ENCODE measurements at regions not wholly inside any gene's neighbourhood (a gene's known extent, or its start where the extent isn't known, plus 50 kb on each side); places are given as distances from the start of the nearest gene placed in this dataset.

DNA sequence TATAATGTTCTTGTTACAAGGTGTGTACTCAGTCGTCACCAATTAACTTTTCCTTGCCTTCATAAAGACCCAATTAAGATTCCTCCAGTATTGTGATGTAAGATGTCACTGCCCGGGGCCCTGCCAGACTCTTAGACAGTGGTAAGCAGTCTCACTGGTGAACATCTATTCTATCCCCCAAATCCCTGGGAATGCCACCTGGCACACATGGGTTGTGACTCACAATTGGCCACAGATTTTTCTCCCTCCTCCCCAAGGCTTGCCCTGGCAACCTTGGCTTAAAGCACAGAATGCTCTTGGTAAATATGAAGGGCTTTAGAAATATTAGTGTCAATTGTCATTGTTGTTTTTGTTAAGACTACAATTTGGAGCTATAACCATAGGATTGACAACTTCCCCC is 287.9 kb downstream of the ETAA1 start:
- ATAC-seq, result no peak

DNA sequence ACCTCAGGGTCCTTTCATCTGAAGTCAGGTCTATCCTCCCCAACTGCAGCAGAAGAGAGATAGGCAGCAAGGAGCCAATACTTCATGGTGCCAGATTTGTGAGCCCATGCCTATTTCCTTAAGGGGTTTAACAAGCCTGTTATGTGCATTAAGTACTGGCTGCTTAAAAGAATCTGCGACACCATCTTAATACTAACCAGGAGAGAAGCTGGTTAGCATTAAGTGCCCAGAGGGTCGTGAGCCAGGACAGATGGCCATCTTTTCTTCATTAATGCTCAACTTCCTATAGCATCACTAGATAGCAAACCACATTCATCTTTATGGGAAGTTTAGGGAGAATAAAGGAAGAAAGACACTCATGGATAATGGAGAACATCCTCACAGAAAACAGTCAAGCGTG is 289.1 kb downstream of the ETAA1 start:
- no peak overlapping the region for H3K27ac Mint-ChIP-seq
- DNase-seq (ENCODE audit: low spot score in 2 of 2) (no peak), ATAC-seq (no peak)
- H3K36me3 Mint-ChIP-seq, result no peaks in the 10 kb centered on the region
- peaks cover 0 to 6% of the 10 kb centered on the region in 2 donors for H3K9me3 Mint-ChIP-seq

More for the DNA sequence above, 287.9 kb downstream of the ETAA1 start:
- no peak for DNase-seq (ENCODE audit: low spot score in 2 of 2)
- Mint-ChIP-seq H3K9me3 (peaks cover 0 to 6% of the 10 kb centered on the region in 2 donors), H3K27ac (no peak overlapping the region), H3K36me3 (no peaks in the 10 kb centered on the region)

DNA sequence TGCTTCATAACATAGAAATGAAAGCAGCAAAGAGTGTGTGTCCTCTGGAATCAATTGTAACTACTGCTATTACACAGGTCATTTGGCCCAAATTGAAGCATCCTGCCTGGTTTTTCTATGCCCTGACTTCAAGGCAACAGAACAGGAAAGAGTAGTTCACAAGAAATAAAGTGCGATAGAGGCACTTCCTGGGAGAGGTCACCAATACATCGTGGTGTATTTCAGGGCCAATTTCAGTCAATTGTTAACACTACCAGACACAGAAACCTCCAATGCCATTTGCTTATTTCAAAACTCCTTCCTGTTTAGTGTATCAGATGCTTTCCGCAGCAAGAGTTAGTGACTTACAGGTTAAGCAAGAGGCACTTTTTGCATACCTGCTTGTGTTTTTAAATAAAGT is 292.1 kb downstream of the ETAA1 start:
- ATAC-seq (no peak), DNase-seq (ENCODE audit: low spot score in 2 of 2) (no peak)
- no peak overlapping the region for H3K27ac Mint-ChIP-seq
- no peaks in the 10 kb centered on the region for H3K36me3 Mint-ChIP-seq
- peaks cover 0 to 6% of the 10 kb centered on the region in 2 donors for H3K9me3 Mint-ChIP-seq

DNA sequence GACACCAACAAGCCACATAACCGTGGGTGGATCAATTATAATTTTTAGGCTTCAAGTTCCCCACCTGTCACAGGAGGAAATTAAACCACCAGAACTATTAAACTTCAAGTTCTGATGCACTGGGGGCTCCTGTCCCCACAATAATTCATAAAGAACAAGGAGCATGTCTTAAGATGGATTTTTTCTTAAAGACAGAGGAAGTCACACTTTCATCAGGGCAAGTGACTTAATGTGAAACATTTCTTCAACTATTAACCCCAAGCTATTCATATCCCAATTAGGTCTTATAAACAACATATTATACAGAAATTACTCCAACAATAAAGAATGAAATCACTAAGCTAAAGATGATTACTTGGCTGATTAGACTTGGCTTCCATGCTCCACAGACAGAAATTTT is 292.5 kb downstream of the ETAA1 start:
- Mint-ChIP-seq H3K36me3 (no peaks in the 10 kb centered on the region), H3K9me3 (peaks cover 0 to 6% of the 10 kb centered on the region in 2 donors), H3K27ac (no peak overlapping the region)
- no peak for DNase-seq (ENCODE audit: low spot score in 2 of 2)
- ATAC-seq, result no peak

DNA sequence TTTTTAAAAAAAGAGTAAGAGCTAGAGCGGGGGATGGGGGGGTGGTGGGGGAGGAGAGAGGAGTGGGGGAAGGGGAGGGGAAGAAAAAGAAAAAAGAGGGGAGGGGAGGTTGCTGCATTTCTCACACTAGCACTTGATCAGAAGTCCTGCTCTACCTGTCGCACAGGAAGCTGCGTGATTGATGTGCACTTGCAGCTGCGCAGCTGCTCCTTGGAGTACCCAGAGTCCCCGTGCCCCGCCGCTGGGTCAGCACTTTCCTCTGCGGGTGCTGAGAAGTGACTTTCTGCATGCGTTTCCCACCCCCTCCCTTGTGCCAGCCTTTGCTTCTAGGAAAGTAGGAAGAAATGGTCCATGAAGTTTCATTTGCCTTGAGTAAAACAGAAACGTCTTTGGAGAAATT is 297.3 kb downstream of the ETAA1 start:
- no peak for ATAC-seq
- DNase-seq (ENCODE audit: low spot score in 2 of 2), result no peak
- Mint-ChIP-seq H3K36me3 (no peaks in the 10 kb centered on the region), H3K27ac (no peak overlapping the region), H3K9me3 (peaks cover 0 to 6% of the 10 kb centered on the region in 2 donors)

DNA sequence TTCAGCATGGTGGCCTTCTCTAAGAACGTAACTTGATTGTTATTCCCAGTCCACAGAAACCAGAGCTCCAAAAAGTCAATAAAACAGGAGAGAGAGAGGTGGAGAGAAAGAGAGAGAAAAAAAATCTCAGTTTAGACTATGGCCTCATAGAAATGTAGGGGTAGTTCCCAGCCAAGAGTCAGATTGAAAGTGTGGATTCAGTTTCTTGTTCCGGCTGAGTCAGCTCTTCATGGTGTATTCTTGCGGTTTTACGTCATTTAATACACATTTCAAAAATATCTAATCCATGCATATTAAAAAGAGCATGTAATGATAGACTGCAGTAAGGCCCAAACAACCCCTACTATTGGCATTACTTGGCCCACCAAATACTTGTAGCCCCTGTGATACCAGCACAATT is 303.9 kb downstream of the ETAA1 start:
- ATAC-seq (no peak), DNase-seq (ENCODE audit: low spot score in 2 of 2) (no peak)
- H3K36me3 Mint-ChIP-seq, result no peaks in the 10 kb centered on the region
- peaks cover 0 to 3% of the 10 kb centered on the region in 2 donors for H3K9me3 Mint-ChIP-seq
- H3K27ac Mint-ChIP-seq, result no peak overlapping the region

DNA sequence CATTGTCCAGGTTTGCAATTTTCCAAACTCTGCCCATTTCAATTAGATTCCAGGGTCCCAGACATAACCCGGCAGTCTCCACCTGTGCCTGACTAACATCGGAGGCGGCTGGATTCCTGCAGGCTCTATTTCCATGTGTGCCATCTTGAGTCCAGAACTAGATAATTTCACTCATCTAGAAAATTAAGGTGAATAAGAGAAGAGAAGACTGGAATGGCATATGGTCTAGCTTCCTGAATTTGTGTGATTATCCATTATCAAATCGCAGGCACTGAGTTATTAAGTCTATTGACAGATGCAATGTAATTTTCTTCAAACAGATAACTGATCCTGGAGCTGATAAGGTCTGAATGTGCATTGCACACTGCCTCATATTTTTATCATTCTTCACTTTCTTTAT is 305.2 kb downstream of the ETAA1 start:
- DNase-seq (ENCODE audit: low spot score in 2 of 2), result no peak
- ATAC-seq, result no peak
- no peaks in the 10 kb centered on the region for H3K36me3 Mint-ChIP-seq

DNA sequence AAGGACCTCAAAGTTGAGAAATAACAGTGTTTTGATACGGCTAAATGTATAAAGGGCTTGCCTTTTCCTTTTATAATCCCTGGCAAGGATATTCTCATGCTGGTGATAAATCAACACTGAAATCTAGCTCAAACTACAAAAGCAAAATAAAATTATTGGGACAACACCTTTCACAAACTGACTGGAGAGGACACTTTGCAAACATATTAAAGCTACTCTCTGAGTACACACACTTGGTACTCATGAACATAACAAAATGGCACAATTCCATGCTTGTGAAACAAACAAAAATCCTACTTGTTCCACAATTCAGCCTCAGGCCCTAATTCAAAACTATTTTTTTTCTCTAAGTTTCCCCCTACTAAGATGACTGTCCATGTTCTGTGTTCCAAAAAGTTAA is 305.8 kb downstream of the ETAA1 start:
- ATAC-seq (no peak), DNase-seq (ENCODE audit: low spot score in 2 of 2) (no peak)
- peaks cover 0 to 3% of the 10 kb centered on the region in 2 donors for H3K9me3 Mint-ChIP-seq
- H3K27ac Mint-ChIP-seq, result no peak overlapping the region
- no peaks in the 10 kb centered on the region for H3K36me3 Mint-ChIP-seq

More for the DNA sequence above, 305.2 kb downstream of the ETAA1 start:
- Mint-ChIP-seq H3K9me3 (peaks cover 0 to 3% of the 10 kb centered on the region in 2 donors), H3K27ac (no peak overlapping the region)

DNA sequence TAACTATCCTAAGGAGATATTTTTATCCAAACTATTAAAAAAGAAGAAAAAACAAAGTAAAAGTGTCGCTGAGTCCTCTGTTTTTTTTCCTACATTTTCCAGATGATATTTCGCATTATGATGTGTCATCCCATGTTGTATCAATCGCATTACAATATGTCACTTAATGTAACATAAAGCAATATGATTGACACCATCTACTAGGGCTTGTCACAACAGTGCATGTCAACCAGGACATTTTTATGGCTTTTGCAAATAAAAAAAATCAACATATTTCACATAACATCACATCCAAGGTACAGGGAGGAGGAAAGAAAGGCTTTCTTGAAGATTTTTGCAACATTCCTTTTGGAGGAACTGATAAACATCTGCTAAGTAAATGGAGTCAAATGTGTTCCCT is 308.9 kb downstream of the ETAA1 start:
- no peak overlapping the region for H3K27ac Mint-ChIP-seq
- H3K9me3 Mint-ChIP-seq, result no peaks in the 10 kb centered on the region
- DNase-seq (ENCODE audit: low spot score in 2 of 2) (no peak), ATAC-seq (no peak)
- H3K36me3 Mint-ChIP-seq, result no peaks in the 10 kb centered on the region

DNA sequence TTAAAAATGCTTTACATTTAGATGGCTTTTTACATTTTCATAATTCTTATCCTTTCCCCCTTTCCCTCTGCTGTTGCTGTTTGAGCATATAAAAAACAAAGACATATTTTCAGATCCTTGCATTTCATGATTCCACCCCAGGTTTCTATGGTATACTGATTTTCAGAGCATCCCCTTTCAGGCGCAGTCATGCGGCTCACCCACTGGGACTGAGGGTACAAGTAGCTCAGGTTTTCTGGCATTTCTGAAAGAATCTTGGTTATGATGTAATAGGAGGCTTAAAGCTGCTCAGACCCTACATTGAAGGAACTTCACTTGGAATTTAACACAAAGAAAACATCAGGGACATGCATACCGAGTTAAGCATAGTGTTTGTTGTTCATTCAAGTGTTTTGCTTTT is 310.8 kb downstream of the ETAA1 start:
- no peaks in the 10 kb centered on the region for H3K9me3 Mint-ChIP-seq
- no peak overlapping the region for H3K27ac Mint-ChIP-seq
- ATAC-seq (no peak), DNase-seq (ENCODE audit: low spot score in 2 of 2) (no peak)
- peaks cover 0 to 6% of the 10 kb centered on the region in 2 donors for H3K36me3 Mint-ChIP-seq

DNA sequence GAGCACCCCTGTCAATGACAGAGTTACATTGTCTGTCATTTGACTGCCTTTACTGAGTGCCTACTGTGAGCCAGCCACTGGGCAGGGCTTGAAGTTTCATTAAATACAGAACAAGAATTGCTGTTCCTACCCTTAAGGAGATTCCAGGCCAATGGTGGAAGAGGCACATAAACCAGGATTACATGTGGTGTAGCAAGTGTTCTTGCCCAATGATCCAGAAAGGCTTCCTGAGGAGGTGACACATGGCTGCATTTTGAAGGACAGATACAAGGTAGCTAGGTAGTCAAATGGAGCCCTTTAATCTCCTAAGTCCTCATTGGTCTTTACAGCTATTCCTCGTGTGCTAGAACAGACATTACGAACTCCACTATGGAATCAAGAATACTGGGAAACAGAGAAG is 312.7 kb downstream of the ETAA1 start:
- ATAC-seq (no peak), DNase-seq (ENCODE audit: low spot score in 2 of 2) (no peak)
- H3K36me3 Mint-ChIP-seq, result peaks cover 0 to 6% of the 10 kb centered on the region in 2 donors
- H3K9me3 Mint-ChIP-seq, result no peaks in the 10 kb centered on the region
- H3K27ac Mint-ChIP-seq, result no peak overlapping the region

DNA sequence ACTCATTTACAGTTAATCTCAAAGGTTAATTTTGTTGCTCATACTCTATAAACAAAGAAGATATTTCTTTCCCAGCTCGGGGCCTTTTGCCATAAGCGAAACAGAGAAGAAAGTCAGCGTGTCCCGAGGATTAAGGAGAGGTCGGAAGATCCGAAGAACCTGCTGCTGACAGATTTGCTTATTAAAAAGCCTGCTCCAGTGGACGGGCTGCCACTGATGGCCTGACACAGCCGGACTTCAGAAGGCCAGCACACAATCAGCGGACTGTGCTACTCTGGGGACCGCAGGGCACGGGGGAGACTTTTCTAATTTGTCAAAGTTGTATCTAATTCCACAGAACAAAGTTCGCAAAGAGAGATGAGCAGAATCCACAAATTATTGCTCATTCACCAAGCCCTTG is 315.4 kb downstream of the ETAA1 start:
- ATAC-seq, result no peak
- H3K27ac Mint-ChIP-seq, result no peak overlapping the region
- peaks cover 0 to 6% of the 10 kb centered on the region in 2 donors for H3K36me3 Mint-ChIP-seq
- no peaks in the 10 kb centered on the region for H3K9me3 Mint-ChIP-seq
- no peak for DNase-seq (ENCODE audit: low spot score in 2 of 2)

DNA sequence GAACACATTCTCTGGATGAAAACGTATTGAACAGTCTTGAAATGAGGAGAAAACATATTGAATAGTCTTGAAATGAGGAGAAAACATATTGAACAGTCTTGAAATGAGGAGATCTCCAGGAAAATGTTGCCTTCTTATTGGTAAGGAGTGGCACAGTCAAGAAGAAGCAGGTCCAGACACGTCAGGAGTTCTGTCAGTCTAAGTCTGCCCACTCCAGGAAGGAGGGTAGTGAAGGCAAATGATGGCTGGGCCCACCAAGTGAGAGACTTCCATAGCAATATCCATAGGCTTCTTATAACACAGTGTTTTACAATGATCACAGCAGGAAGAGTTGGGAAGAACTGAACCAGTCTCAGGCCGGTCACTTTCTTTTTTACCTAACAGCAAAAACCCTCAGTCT is 316.2 kb downstream of the ETAA1 start:
- no peak for ATAC-seq
- no peak for DNase-seq (ENCODE audit: low spot score in 2 of 2)
- H3K9me3 Mint-ChIP-seq, result no peaks in the 10 kb centered on the region

DNA sequence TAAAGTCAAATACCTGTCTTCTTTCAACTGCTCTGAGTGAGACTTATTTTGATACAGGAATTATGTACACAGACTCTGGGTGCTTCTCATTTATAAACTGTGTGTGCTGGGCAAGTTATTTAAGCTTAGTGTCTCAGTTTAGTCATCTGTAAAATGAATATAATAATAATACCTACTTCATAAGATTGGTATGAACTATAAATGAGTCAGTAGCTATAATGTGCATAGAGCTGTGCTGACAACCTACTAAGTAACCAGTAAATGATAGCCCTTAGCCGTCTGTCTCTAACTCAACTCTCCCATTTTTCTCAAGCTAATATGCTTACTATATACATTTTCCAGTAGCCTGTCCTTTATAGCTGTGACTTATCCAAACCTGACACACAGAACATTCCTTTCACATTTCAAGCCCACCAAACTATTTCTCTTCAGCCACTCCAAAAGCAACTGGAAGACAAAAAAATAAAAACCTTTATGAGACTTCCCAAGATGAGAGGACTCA is 319.8 kb downstream of the ETAA1 start:
- H3K27ac Mint-ChIP-seq, result no peak overlapping the region

More for the DNA sequence above, 316.2 kb downstream of the ETAA1 start:
- Mint-ChIP-seq H3K36me3 (peaks cover 0 to 6% of the 10 kb centered on the region in 2 donors), H3K27ac (no peak overlapping the region)

DNA sequence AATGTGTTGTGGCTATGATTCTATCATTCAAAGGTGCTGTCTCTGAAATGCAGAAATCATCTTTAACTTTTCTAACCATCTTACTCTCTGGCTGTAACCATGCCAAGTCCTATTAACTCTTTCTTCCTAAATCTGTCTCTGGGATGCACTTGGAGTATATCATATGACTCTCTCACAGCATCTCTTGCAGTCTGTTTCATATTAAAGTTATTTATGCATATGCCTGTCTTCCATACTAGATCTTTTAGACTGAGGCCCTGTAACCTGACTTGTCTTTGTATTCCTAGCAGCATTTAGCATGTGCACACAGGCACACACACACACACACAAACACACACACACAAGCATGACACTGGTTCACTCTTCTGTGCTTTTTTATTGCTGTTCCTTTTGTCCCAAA is 320.6 kb downstream of the ETAA1 start:
- H3K9me3 Mint-ChIP-seq, result peaks cover 8% of the 10 kb centered on the region in 2 donors
- ATAC-seq, result no peak
- no peak for DNase-seq (ENCODE audit: low spot score in 2 of 2)
- no peaks in the 10 kb centered on the region for H3K36me3 Mint-ChIP-seq
- no peak overlapping the region for H3K27ac Mint-ChIP-seq

More for the DNA sequence above, 319.8 kb downstream of the ETAA1 start:
- Mint-ChIP-seq H3K9me3 (peaks cover 8% of the 10 kb centered on the region in 2 donors), H3K36me3 (peaks cover 0 to 5% of the 10 kb centered on the region in 2 donors)
- no peak for DNase-seq (ENCODE audit: low spot score in 2 of 2)
- ATAC-seq, result no peak

DNA sequence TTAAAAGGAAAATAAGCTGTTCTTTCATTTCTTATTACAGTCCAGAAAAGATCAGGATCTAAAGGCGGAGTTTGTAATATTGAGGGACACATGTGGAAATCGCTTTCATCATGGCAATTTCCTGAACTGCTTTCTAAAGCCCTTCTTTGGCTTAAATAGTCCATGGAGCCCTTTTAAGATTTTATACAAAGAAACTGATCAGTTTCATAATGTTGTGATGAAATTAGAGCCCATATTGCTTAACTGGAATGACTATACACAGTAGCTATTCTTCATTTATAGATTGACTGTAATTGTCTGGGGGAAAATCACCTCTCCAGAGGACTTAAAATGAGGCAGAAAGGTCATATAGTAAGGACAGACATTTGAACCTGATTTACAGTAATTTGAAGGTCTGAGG is 322.2 kb downstream of the ETAA1 start:
- no peak for ATAC-seq
- H3K36me3 Mint-ChIP-seq, result no peaks in the 10 kb centered on the region
- no peak overlapping the region for H3K27ac Mint-ChIP-seq
- peaks cover 8% of the 10 kb centered on the region in 2 donors for H3K9me3 Mint-ChIP-seq
- DNase-seq (ENCODE audit: low spot score in 2 of 2), result no peak

DNA sequence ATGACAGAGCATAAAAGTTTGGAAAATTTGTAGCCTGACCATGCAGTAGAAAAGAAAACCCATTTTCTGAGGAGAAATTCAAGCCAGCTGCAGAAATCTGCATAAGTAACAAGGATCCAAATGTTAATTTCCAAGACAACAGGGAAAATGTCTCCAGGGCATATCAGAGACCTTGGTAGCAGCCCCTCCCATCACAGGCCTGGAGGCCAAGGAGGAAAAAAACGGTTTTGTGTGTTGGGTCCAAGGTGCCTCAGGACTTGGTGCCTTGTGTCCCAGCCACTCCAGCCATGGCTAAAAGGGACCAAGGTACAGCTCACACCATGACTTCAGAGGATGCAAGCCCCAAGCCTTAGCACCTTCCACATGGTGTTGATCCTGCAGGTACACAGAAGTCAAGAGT is 324.4 kb downstream of the ETAA1 start:
- H3K9me3 Mint-ChIP-seq, result peaks cover 8 to 11% of the 10 kb centered on the region in 2 donors
- H3K27ac Mint-ChIP-seq, result no peak overlapping the region
- H3K36me3 Mint-ChIP-seq, result no peaks in the 10 kb centered on the region
- DNase-seq (ENCODE audit: low spot score in 2 of 2) (no peak), ATAC-seq (no peak)

DNA sequence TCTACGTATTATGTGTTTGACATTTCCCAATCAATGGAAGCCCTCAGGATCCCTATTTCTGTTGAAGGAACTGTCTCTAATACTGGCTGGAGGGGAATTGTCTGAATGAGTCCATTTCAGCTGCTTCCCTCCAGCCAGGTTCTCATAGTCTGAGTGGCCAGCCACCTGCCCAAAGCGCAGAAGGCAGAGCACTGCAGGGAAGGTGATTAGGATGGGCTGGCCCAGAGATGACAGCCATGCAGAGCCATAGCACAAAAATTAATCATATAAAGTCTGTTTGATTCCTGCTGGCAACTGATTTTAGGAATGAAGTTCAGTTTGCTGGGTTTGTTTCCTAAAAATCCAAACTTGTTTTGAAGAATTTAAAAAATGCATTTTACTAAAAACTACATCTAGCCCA is 327.1 kb downstream of the ETAA1 start:
- ATAC-seq (no peak), DNase-seq (ENCODE audit: low spot score in 2 of 2) (no peak)
- Mint-ChIP-seq H3K27ac (no peak overlapping the region), H3K36me3 (no peaks in the 10 kb centered on the region), H3K9me3 (peaks cover 8 to 11% of the 10 kb centered on the region in 2 donors)

DNA sequence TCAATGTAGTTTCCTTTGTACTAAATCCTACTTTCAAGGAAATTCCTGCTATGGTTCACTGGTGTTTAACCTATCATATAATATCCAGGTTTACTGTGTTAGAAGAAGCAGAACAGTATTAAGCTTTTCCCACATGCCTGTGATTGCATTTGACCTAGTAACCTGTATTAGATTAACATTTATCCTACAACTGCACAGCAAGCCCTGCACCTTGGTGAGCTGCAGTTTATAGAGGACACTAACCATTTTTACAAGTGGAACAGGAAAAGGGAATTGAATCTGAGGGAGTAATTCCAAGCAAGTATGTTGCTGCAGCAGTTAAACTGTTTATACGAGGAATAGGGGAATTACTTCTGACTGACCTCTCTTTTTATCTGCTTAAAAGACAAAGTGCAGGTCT is 328.6 kb downstream of the ETAA1 start:
- ATAC-seq, result no peak
- Mint-ChIP-seq H3K36me3 (no peaks in the 10 kb centered on the region), H3K27ac (no peak overlapping the region), H3K9me3 (peaks cover 7 to 10% of the 10 kb centered on the region in 2 donors)
- no peak for DNase-seq (ENCODE audit: low spot score in 2 of 2)

Measured in activated naive CD4-positive, alpha-beta T cell treated with anti-CD3 and anti-CD28 coated beads, Interleukin-2, amount 50 U/mL, for 72 hours (primary cell).